Calu3 (cell line): ENCODE measurements at regions not wholly inside any gene's neighbourhood (a gene's known extent, or its start where the extent isn't known, plus 50 kb on each side); places are given as distances from the start of the nearest gene placed in this dataset.
"Not testable (repeated sequence)": the region's sequence is repeated elsewhere in the genome, so short reads cannot be mapped to it uniquely, and the experiment has no call there.

Source experiments
- BruUV-seq: library from RNA; stranded (reverse); fragments of 400-500 nt; replicated peaks from 2 replicates; lab custom pipeline; 2021; lab: Mats Ljungman, UMichigan
- CTCF ChIA-PET: fragments of 300-600 bp; sonication (Branson Sonifier 250); formaldehyde crosslinking; loops from one replicate; lab custom pipeline; 2022; ENCODE audit warnings: antibody characterized with exemption; lab: Charles Lee
- DNase-seq: peaks from one replicate; pipeline ENCODE4 v3.0.0; 2022
- H3K27ac Mint-ChIP-seq: one replicate; pipeline ENCODE4 v1.8.0; 2022; ENCODE audit warnings: mixed read lengths; ENCODE audit not compliant: unreplicated experiment
- H3K27me3 Mint-ChIP-seq: one replicate; pipeline ENCODE4 v1.8.0; 2022; ENCODE audit warnings: mixed read lengths; ENCODE audit not compliant: unreplicated experiment
- H3K36me3 Mint-ChIP-seq: one replicate; pipeline ENCODE4 v1.8.0; 2022; ENCODE audit warnings: mild to moderate bottlenecking, moderate library complexity, mixed read lengths; ENCODE audit not compliant: insufficient read depth, unreplicated experiment
- H3K4me1 Mint-ChIP-seq: one replicate; pipeline ENCODE4 v1.8.0; 2022; ENCODE audit warnings: mild to moderate bottlenecking, low read depth, mixed read lengths; ENCODE audit not compliant: unreplicated experiment
- H3K4me3 Mint-ChIP-seq: one replicate; pipeline ENCODE4 v1.8.0; 2022; ENCODE audit warnings: mild to moderate bottlenecking, low read depth, moderate library complexity, mixed read lengths; ENCODE audit not compliant: unreplicated experiment
- H3K9me3 Mint-ChIP-seq: one replicate; pipeline ENCODE4 v1.8.0; 2022; ENCODE audit warnings: low read depth, mixed read lengths; ENCODE audit not compliant: unreplicated experiment
- intact Hi-C: fragments of 100-400 bp; cut with micrococcal nuclease; formaldehyde crosslinking; loops from one replicate; pipeline ENCODE4 v1.10.0; 2022; ENCODE audit not compliant: unreplicated experiment
- TF ChIP-seq, protein P1 (sequence below): fragments of 200-600 bp; IDR thresholded peaks from one replicate; pipeline ENCODE4 v1.8.0; 2022; ENCODE audit warnings: antibody characterized with exemption; ENCODE audit not compliant: unreplicated experiment

DNA sequence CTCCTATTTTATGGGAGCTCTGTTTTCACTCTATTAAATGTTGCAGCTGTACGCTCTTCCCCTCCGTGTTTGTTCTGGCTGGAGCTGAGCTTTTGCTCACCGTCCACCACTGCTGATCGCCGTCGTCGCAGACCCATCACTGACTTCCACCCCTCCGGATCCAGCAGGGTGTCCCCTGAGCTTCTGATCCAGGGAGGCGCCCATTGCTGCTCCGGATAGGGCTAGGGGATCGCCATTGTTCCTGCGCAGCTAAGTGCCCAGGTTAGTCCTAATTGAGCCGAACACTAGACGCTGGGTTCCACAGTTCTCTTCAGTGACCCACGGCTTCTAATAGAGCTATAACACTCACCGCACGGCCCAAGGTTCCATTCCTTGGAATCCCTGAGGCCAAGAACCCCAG is 96.2 kb upstream of the PRDM9 start:
- Mint-ChIP-seq H3K9me3 (peaks cover 11% of the 10 kb centered on the region), H3K27me3 (no peaks in the 10 kb centered on the region), H3K4me1 (no peaks in the 10 kb centered on the region), H3K36me3 (no peaks in the 10 kb centered on the region), H3K4me3 (no peak overlapping the region), H3K27ac (no peak overlapping the region)
- no peak for DNase-seq
- BruUV-seq, result no TSS peak
- TF ChIP-seq, protein P1, sequence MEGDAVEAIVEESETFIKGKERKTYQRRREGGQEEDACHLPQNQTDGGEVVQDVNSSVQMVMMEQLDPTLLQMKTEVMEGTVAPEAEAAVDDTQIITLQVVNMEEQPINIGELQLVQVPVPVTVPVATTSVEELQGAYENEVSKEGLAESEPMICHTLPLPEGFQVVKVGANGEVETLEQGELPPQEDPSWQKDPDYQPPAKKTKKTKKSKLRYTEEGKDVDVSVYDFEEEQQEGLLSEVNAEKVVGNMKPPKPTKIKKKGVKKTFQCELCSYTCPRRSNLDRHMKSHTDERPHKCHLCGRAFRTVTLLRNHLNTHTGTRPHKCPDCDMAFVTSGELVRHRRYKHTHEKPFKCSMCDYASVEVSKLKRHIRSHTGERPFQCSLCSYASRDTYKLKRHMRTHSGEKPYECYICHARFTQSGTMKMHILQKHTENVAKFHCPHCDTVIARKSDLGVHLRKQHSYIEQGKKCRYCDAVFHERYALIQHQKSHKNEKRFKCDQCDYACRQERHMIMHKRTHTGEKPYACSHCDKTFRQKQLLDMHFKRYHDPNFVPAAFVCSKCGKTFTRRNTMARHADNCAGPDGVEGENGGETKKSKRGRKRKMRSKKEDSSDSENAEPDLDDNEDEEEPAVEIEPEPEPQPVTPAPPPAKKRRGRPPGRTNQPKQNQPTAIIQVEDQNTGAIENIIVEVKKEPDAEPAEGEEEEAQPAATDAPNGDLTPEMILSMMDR, result no peak
- CTCF ChIA-PET, result interaction anchor here (0.6 kb wide), 1 partner anchor 403 kb away, joined by 4 read pairs; no protein-coding TSS in a partner anchor
- intact Hi-C loops, result no loop called here

DNA sequence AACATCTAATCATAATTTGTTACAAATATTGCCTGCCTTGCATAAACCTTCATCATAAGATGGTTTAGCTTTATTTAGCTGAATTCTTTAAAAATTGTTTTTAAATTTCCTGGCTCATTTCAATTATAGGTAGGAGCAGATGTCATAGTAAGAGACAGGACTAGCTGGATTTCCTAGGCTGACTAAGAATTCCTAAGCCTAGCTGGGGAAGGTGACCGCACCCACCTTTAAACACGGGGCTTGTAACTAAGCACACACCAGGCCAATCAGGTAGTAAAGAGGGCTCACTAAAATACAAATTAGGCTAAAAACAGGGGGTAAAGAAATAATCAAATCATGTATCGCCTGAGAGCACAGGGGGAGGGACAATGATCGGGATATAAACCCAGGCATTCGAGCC is 96.6 kb upstream of the PRDM9 start:
- DNase-seq, H3K27me3 Mint-ChIP-seq, intact Hi-C loops, H3K27ac Mint-ChIP-seq, H3K36me3 Mint-ChIP-seq, H3K4me3 Mint-ChIP-seq, H3K4me1 Mint-ChIP-seq, BruUV-seq, CTCF ChIA-PET: not testable (repeated sequence)
- peaks cover 10% of the 10 kb centered on the region for H3K9me3 Mint-ChIP-seq

DNA sequence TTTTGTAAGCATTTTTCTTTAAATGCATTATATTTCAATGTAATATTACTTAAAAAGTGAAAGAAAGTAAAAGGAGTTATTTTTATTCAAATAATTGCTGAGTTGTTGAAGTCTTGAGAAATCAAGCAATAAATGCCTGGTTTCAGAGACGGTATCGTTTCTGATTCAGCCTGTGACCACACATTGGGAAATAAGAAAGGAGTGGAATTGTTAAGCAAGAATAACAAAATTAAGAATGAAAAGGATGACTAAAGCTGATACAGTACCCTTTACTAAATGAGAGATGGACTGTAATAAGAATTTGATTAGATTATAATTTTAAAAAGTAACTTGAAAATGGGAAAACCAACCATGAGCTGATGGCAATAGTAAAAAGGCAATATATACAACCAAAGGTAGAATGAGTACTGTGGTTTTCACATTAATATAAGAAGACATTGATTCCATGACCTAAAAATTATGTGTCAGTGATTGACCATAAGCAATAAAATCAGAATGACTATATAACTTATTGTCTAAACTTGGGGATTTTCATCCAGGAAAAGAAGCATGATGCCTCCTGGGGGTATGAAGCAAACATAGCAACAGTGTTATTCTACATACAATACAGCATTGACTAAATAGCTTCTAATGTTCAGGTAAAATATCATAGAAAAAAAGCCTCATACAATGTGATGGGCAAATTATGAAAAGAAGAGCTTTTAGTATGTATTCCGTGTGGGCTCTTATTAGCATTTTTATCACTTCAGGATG is 101.9 kb upstream of the PRDM9 start:
- Mint-ChIP-seq H3K4me1 (no peaks in the 10 kb centered on the region), H3K9me3 (peaks cover 9% of the 10 kb centered on the region), H3K36me3 (no peaks in the 10 kb centered on the region), H3K27me3 (no peaks in the 10 kb centered on the region), H3K27ac (no peak overlapping the region), H3K4me3 (no peak overlapping the region)
- no TSS peak for BruUV-seq
- DNase-seq, result no peak
- CTCF ChIA-PET, result no interaction called here
- intact Hi-C loops, result no loop called here
- TF ChIP-seq, protein P1, result no peak

DNA sequence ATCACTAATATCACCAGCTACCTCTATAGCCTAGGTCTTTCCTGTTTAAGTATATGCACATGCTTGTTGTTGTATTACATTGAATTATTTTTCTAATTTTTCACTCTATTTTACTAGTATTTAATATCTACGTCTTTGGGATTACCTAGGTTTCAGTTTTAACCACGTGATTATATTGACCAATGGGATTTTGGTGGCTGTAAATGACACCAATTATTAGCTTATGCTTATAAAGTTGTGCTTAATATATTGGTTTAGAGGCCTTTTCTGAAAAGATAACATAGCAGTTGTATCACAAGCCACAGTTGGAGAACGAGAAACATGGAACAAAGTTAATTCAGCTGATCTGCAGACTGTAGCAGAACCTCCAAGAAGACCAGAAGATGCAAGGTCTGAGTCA is 104.8 kb upstream of the PRDM9 start:
- CTCF ChIA-PET, result no interaction called here
- TF ChIP-seq, protein P1, result no peak
- no TSS peak for BruUV-seq
- intact Hi-C loops, result no loop called here
- H3K9me3 Mint-ChIP-seq, result peaks cover 11% of the 10 kb centered on the region
- no peaks in the 10 kb centered on the region for H3K4me1 Mint-ChIP-seq
- no peaks in the 10 kb centered on the region for H3K36me3 Mint-ChIP-seq
- DNase-seq, result no peak
- H3K4me3 Mint-ChIP-seq, result no peak overlapping the region
- H3K27ac Mint-ChIP-seq, result no peak overlapping the region
- H3K27me3 Mint-ChIP-seq, result no peaks in the 10 kb centered on the region

DNA sequence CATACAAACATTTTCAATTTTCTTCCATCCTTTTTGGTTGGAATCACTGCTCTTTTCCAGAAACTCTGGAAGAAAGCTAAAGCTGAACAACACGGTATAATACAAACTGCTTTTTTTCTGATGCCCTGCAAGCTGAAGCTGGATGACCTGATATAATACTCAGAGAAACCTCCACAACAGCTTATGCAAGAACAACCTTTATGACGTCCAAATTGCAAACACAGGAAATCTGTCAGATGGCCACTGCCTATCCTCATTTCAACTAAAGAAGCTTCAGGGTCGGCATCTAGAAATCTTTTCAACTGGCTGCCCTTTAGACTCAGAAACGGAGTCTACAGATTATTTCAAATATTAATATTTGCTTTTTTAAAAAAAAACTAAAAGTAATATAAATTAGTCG is 106.5 kb upstream of the PRDM9 start:
- intact Hi-C loops, result no loop called here
- Mint-ChIP-seq H3K36me3 (no peaks in the 10 kb centered on the region), H3K27me3 (no peaks in the 10 kb centered on the region), H3K9me3 (peaks cover 8% of the 10 kb centered on the region), H3K4me1 (no peaks in the 10 kb centered on the region), H3K27ac (no peak overlapping the region), H3K4me3 (no peak overlapping the region)
- TF ChIP-seq, protein P1, result no peak
- BruUV-seq, result no TSS peak
- CTCF ChIA-PET, result no interaction called here
- DNase-seq, result no peak
